Endothelial cell (in vitro differentiated cells): ENCODE measurements at regions not wholly inside any gene's neighbourhood (a gene's known extent, or its start where the extent isn't known, plus 50 kb on each side); places are given as distances from the start of the nearest gene placed in this dataset.

ENCODE experiments used
- DNase-seq: peaks from one replicate; pipeline ENCODE4 v3.0.0; 2021; ENCODE audit warnings: low spot score
- H3K27ac Mint-ChIP-seq: one replicate; pipeline ENCODE4 v1.8.0; 2021; ENCODE audit warnings: mixed read lengths, inconsistent platforms; ENCODE audit not compliant: unreplicated experiment
- H3K27me3 Mint-ChIP-seq: one replicate; pipeline ENCODE4 v1.8.0; 2021; ENCODE audit warnings: mild to moderate bottlenecking, moderate library complexity, mixed read lengths, inconsistent platforms; ENCODE audit not compliant: unreplicated experiment
- H3K36me3 Mint-ChIP-seq: one replicate; pipeline ENCODE4 v1.8.0; 2021; ENCODE audit warnings: mild to moderate bottlenecking, low read depth, mixed read lengths, inconsistent platforms; ENCODE audit not compliant: unreplicated experiment
- H3K4me1 Mint-ChIP-seq: one replicate; pipeline ENCODE4 v1.8.0; 2021; ENCODE audit warnings: mild to moderate bottlenecking, mixed read lengths, inconsistent platforms; ENCODE audit not compliant: unreplicated experiment
- H3K4me3 Mint-ChIP-seq: one replicate; pipeline ENCODE4 v1.8.0; 2021; ENCODE audit warnings: mild to moderate bottlenecking, mixed read lengths, inconsistent platforms; ENCODE audit not compliant: unreplicated experiment
- H3K9me3 Mint-ChIP-seq: one replicate; pipeline ENCODE4 v1.8.0; 2021; ENCODE audit warnings: mixed read lengths, inconsistent platforms; ENCODE audit not compliant: unreplicated experiment
- TF ChIP-seq, protein P1 (sequence below): fragments of 200-600 bp; sonication (generic); IDR thresholded peaks from one replicate; pipeline ENCODE4 v1.5.0; 2021; ENCODE audit warnings: antibody characterized with exemption; ENCODE audit not compliant: unreplicated experiment

DNA sequence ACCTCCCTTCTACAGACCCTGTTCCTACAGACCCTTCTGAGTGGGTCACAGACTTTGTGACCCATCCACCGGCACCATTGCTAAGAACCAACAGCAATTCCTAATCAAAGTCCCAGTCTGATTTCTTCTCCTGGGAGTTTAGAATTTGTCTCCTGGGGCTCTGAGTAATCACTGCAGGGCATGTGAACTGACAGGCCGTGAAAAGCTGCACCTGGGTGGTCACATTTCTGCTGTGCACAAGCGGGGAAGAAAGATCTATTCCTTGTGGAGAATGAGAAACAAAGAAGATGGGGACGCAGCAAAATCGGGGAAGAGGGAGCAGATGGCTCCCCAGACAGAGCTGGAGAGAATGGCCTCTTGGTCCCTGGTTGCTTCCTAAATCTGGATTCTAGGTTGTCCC lies 151.0 kb downstream of the ARL4C start:
- TF ChIP-seq, protein P1, sequence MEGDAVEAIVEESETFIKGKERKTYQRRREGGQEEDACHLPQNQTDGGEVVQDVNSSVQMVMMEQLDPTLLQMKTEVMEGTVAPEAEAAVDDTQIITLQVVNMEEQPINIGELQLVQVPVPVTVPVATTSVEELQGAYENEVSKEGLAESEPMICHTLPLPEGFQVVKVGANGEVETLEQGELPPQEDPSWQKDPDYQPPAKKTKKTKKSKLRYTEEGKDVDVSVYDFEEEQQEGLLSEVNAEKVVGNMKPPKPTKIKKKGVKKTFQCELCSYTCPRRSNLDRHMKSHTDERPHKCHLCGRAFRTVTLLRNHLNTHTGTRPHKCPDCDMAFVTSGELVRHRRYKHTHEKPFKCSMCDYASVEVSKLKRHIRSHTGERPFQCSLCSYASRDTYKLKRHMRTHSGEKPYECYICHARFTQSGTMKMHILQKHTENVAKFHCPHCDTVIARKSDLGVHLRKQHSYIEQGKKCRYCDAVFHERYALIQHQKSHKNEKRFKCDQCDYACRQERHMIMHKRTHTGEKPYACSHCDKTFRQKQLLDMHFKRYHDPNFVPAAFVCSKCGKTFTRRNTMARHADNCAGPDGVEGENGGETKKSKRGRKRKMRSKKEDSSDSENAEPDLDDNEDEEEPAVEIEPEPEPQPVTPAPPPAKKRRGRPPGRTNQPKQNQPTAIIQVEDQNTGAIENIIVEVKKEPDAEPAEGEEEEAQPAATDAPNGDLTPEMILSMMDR: no peak

DNA sequence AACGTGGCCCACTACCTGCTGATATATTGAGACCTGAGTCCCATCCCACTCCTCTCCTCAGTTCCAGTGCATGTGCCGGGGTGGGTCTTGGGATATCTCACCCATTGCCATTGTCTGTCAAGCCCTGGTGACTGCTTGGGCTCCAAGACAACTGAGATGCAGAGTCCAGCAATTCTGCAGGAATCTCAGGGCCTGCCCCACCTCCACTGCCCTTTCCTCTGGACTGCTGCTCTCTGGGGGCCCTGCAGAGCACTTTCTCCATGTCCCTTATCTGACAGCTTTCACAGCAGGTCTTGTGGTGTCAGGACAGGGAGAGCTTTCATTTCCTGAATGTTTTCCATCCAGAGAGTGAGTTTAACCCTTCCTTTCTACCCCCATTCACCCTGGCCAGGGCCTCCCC lies 152.9 kb downstream of the ARL4C start:
- no peak overlapping the region for H3K4me3 Mint-ChIP-seq
- no peak overlapping the region for H3K27ac Mint-ChIP-seq
- no peaks in the 10 kb centered on the region for H3K4me1 Mint-ChIP-seq
- TF ChIP-seq, protein P1: no peak
- H3K27me3 Mint-ChIP-seq: peaks cover 3% of the 10 kb centered on the region
- H3K9me3 Mint-ChIP-seq: no peaks in the 10 kb centered on the region
- no peaks in the 10 kb centered on the region for H3K36me3 Mint-ChIP-seq
- no peak for DNase-seq

More for the DNA sequence above, 151.0 kb downstream of the ARL4C start:
- no peaks in the 10 kb centered on the region for H3K36me3 Mint-ChIP-seq
- no peak overlapping the region for H3K27ac Mint-ChIP-seq
- H3K4me1 Mint-ChIP-seq: no peaks in the 10 kb centered on the region
- H3K27me3 Mint-ChIP-seq: no peaks in the 10 kb centered on the region
- no peak overlapping the region for H3K4me3 Mint-ChIP-seq
- H3K9me3 Mint-ChIP-seq: no peaks in the 10 kb centered on the region
- DNase-seq: no peak

DNA sequence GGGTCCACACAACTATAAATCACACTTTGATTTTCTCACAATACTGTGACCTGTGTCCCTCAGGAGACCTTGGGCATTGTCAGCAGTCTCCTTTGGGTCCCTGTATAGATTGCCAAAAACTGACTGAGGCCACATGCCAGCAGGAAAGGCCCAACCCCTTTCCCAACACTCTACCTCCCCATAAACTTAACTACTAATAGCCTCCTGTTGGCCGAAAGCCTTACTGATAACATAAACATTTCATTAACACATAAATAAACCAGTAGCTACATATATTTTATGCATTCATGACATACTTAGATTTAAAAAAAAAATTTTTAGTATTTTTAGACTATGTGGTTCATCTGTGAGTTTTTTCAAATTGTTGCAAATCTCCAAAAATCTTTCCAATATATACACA lies 153.5 kb downstream of the ARL4C start:
- Mint-ChIP-seq H3K4me1 (no peaks in the 10 kb centered on the region), H3K36me3 (no peaks in the 10 kb centered on the region), H3K4me3 (no peak overlapping the region)

DNA sequence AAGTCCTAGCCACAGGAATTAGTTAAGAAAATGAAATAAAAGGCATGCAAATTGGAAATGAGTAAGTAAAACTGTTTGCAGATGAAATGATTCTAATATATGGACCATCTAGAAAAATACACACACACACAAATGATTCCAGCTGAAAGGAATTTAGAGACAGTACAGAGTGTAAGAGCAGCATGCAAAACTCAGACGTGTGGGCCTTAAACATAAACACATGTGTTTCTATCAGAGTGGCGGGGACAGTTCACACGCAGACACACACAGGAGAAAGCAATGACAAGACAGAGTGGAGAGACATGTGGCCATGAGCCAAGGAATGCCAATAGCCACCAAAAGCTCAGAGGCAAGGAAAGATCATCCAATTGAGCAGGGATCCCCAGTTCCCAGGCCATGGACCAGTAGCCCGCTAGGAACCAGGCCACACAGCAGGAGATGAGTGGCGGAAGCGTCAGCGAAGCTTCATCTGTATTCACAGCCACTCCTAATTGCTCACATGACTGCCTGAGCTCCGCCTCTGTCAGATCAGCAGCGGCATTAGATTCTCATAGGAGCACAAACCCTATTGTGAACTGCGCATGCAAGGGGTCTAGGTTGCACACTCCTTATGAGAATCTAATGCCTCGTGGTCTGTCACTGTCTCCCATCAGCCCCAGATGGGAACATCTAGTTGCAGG lies 155.4 kb downstream of the ARL4C start:
- TF ChIP-seq, protein P1: no peak
- no peak overlapping the region for H3K27ac Mint-ChIP-seq
- H3K36me3 Mint-ChIP-seq: no peaks in the 10 kb centered on the region
- no peaks in the 10 kb centered on the region for H3K4me1 Mint-ChIP-seq
- no peak for DNase-seq
- no peak overlapping the region for H3K4me3 Mint-ChIP-seq
- H3K27me3 Mint-ChIP-seq: peaks cover 3% of the 10 kb centered on the region
- H3K9me3 Mint-ChIP-seq: no peaks in the 10 kb centered on the region

More for the DNA sequence above, 153.5 kb downstream of the ARL4C start:
- TF ChIP-seq, protein P1: no peak
- DNase-seq: no peak
- Mint-ChIP-seq H3K9me3 (no peaks in the 10 kb centered on the region), H3K27me3 (peaks cover 3% of the 10 kb centered on the region), H3K27ac (no peak overlapping the region)

DNA sequence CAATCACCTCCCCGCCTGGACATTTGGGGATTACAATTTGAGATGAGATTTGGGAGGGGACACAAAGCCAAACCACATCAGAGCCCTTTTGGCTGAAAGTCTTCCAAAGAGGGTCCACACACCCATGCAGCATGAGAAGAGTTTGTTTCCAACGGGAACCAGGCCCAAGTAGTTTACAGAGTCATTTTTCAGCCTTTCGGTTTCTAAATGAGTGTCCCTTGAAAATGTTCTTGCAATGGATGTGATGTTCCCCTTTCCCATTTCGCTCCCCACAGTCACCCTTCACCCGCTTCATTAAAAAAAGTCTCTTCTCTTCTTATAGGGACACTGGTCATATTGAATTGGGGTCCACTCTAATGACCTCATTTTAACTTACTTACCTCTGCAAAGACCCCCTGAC lies 157.4 kb downstream of the ARL4C start:
- H3K4me1 Mint-ChIP-seq: peaks cover 2% of the 10 kb centered on the region
- H3K27ac Mint-ChIP-seq: no peak overlapping the region
- no peaks in the 10 kb centered on the region for H3K36me3 Mint-ChIP-seq
- H3K4me3 Mint-ChIP-seq: no peak overlapping the region
- TF ChIP-seq, protein P1: no peak
- H3K27me3 Mint-ChIP-seq: peaks cover 3% of the 10 kb centered on the region
- no peaks in the 10 kb centered on the region for H3K9me3 Mint-ChIP-seq
- DNase-seq: no peak
